ENCODE measurements at regions not wholly inside any gene's neighbourhood (a gene's known extent, or its start where the extent isn't known, plus 50 kb on each side); places are given as distances from the start of the nearest gene placed in this dataset.

- TF ChIP-seq CTCF (IDR thresholded peaks at IDR 0.05): no peak
- no peaks in the 10 kb centered on the region for H3K27me3 ChIP-seq (ENCODE audit: control insufficient read depth, insufficient read depth, low read length)
- no peaks in the 10 kb centered on the region for H3K9me3 ChIP-seq (ENCODE audit: control insufficient read depth, insufficient read depth, low read length)
- Mint-ChIP-seq H3K36me3 (no peaks in the 10 kb centered on the region), H3K4me1 (no peaks in the 10 kb centered on the region), H3K9me3 (no peaks in the 10 kb centered on the region), H3K27me3 (ENCODE audit: low read depth in 2 of 2) (peaks cover 17 to 22% of the 10 kb centered on the region in 2 donors), H3K4me3 (no peak overlapping the region), H3K27ac (no peak overlapping the region)
- 62% methylated on average over 3 of the region's 3 CpGs for WGBS (ENCODE audit: insufficient coverage)
- no peaks in the 10 kb centered on the region for H3K4me1 ChIP-seq (ENCODE audit: control insufficient read depth, insufficient read depth, low read length)
- no peak overlapping the region for H3K27ac ChIP-seq (ENCODE audit: low read length)
- intact Hi-C loops (cut with micrococcal nuclease): no loop called here
- ATAC-seq (no peak), DNase-seq (no peak)
- no peak overlapping the region for H3K4me3 ChIP-seq (ENCODE audit: low read length)
- H3K36me3 ChIP-seq (ENCODE audit: control insufficient read depth, insufficient read depth, low read length): no peaks in the 10 kb centered on the region
Observed at GRCh38 chr13:48797127-48797526, 143.4 kb downstream of the CYSLTR2 start.

- intact Hi-C loops (cut with micrococcal nuclease): no loop called here
- Histone ChIP-seq H3K4me1 (ENCODE audit: control insufficient read depth, insufficient read depth, low read length) (no peaks in the 10 kb centered on the region), H3K4me3 (ENCODE audit: low read length) (no peak overlapping the region), H3K9me3 (ENCODE audit: control insufficient read depth, insufficient read depth, low read length) (no peaks in the 10 kb centered on the region), H3K36me3 (ENCODE audit: control insufficient read depth, insufficient read depth, low read length) (no peaks in the 10 kb centered on the region), H3K27me3 (ENCODE audit: control insufficient read depth, insufficient read depth, low read length) (no peaks in the 10 kb centered on the region), H3K27ac (ENCODE audit: low read length) (no peak overlapping the region)
- no peak overlapping the region for H3K4me3 Mint-ChIP-seq
- TF ChIP-seq CTCF (IDR thresholded peaks at IDR 0.05): no peak
- H3K27me3 Mint-ChIP-seq (ENCODE audit: low read depth in 2 of 2): peaks cover 17 to 22% of the 10 kb centered on the region in 2 donors
- H3K4me1 Mint-ChIP-seq: no peaks in the 10 kb centered on the region
- H3K27ac Mint-ChIP-seq: no peak overlapping the region
- DNase-seq: no peak
- ATAC-seq: no peak
- H3K36me3 Mint-ChIP-seq: no peaks in the 10 kb centered on the region
- H3K9me3 Mint-ChIP-seq: no peaks in the 10 kb centered on the region
- no CpG with 5 or more reads among the region's 1 CpG for WGBS (ENCODE audit: insufficient coverage)
Observed at GRCh38 chr13:48797761-48798160, 144.0 kb downstream of the CYSLTR2 start.

GRCh38 chr13:48798180-48798579, 144.5 kb downstream of the CYSLTR2 start:
- Histone ChIP-seq H3K9me3 (ENCODE audit: control insufficient read depth, insufficient read depth, low read length) (no peaks in the 10 kb centered on the region), H3K4me3 (ENCODE audit: low read length) (no peak overlapping the region), H3K4me1 (ENCODE audit: control insufficient read depth, insufficient read depth, low read length) (no peaks in the 10 kb centered on the region), H3K36me3 (ENCODE audit: control insufficient read depth, insufficient read depth, low read length) (no peaks in the 10 kb centered on the region), H3K27me3 (ENCODE audit: control insufficient read depth, insufficient read depth, low read length) (no peaks in the 10 kb centered on the region), H3K27ac (ENCODE audit: low read length) (no peak overlapping the region)
- no peaks in the 10 kb centered on the region for H3K4me1 Mint-ChIP-seq
- intact Hi-C loops (cut with micrococcal nuclease): no loop called here
- ATAC-seq (no peak), DNase-seq (no peak)
- 72% methylated on average over 2 of the region's 2 CpGs for WGBS (ENCODE audit: insufficient coverage)
- no peak overlapping the region for H3K27ac Mint-ChIP-seq
- TF ChIP-seq CTCF (IDR thresholded peaks at IDR 0.05): no peak
- H3K36me3 Mint-ChIP-seq: no peaks in the 10 kb centered on the region
- peaks cover 17 to 22% of the 10 kb centered on the region in 2 donors for H3K27me3 Mint-ChIP-seq (ENCODE audit: low read depth in 2 of 2)
- no peaks in the 10 kb centered on the region for H3K9me3 Mint-ChIP-seq
- no peak overlapping the region for H3K4me3 Mint-ChIP-seq

GRCh38 chr13:48801255-48801654, 147.5 kb downstream of the CYSLTR2 start:
- H3K27me3 ChIP-seq (ENCODE audit: control insufficient read depth, insufficient read depth, low read length): no peaks in the 10 kb centered on the region
- H3K9me3 ChIP-seq (ENCODE audit: control insufficient read depth, insufficient read depth, low read length): no peaks in the 10 kb centered on the region
- Mint-ChIP-seq H3K27me3 (ENCODE audit: low read depth in 2 of 2) (peaks cover 17 to 18% of the 10 kb centered on the region in 2 donors), H3K9me3 (no peaks in the 10 kb centered on the region), H3K36me3 (no peaks in the 10 kb centered on the region), H3K4me1 (peaks cover 8 to 10% of the 10 kb centered on the region in 2 donors), H3K4me3 (no peak overlapping the region), H3K27ac (no peak overlapping the region)
- H3K4me3 ChIP-seq (ENCODE audit: low read length): no peak overlapping the region
- DNase-seq (no peak), ATAC-seq (no peak)
- WGBS (ENCODE audit: insufficient coverage): 78% methylated on average over 1 of the region's 3 CpGs
- no peaks in the 10 kb centered on the region for H3K36me3 ChIP-seq (ENCODE audit: control insufficient read depth, insufficient read depth, low read length)
- H3K4me1 ChIP-seq (ENCODE audit: control insufficient read depth, insufficient read depth, low read length): peaks cover 3% of the 10 kb centered on the region
- H3K27ac ChIP-seq (ENCODE audit: low read length): no peak overlapping the region
- intact Hi-C loops (cut with micrococcal nuclease): no loop called here
- TF ChIP-seq CTCF (IDR thresholded peaks at IDR 0.05): no peak

Measured in natural killer cell (primary cell).